Gastrocnemius medialis (tissue), 4 donors: ENCODE measurements at regions not wholly inside any gene's neighbourhood (a gene's known extent, or its start where the extent isn't known, plus 50 kb on each side); places are given as distances from the start of the nearest gene placed in this dataset.
"Not testable (repeated sequence)": the region's sequence is repeated elsewhere in the genome, so short reads cannot be mapped to it uniquely, and the experiment has no call there.

ENCODE experiments used
- ATAC-seq, 2 donors: fragments of 150-250 bp; one replicate each; pipeline ENCODE4 v1.9.1; 2016
- DNase-seq, 2 donors: peaks; one replicate each; pipeline ENCODE4 v3.0.0-alpha.2; 2019
- H3K27ac ChIP-seq, 4 donors: fragments of 200-600 bp; sonication (generic); 1 replicate in 1 of 4; 2 replicates in 3 of 4; pipeline ENCODE4 v1.5.1; 2016 to 2018; ENCODE audit warnings: mild to moderate bottlenecking in 2 of 4, moderate library complexity in 1 of 4
- H3K27me3 ChIP-seq, 3 donors: fragments of 200-600 bp; sonication (generic) in 2 of 3; 1 replicate in 1 of 3; 2 replicates in 2 of 3; pipeline versions ENCODE4 v1.5.1 to v1.6.0; 2016 to 2019; ENCODE audit warnings: mild to moderate bottlenecking in 1 of 3, moderate library complexity in 1 of 3
- H3K36me3 ChIP-seq, 2 donors: fragments of 200-600 bp; sonication (generic) in 1 of 2; one replicate each; pipeline ENCODE4 v1.5.1; 2017 to 2018
- H3K4me1 ChIP-seq, 2 donors: fragments of 200-600 bp; sonication (generic) in 1 of 2; one replicate each; pipeline ENCODE4 v1.5.1; 2016 to 2017; ENCODE audit warnings: mild to moderate bottlenecking in 2 of 2
- H3K4me3 ChIP-seq, 4 donors: fragments of 200-600 bp; sonication (generic) in 3 of 4; 1 replicate in 1 of 4; 2 replicates in 3 of 4; pipeline ENCODE4 v1.5.1; 2016 to 2019; ENCODE audit warnings: mild to moderate bottlenecking in 2 of 4
- H3K9me3 ChIP-seq, 3 donors: fragments of 200-600 bp; sonication (generic) in 2 of 3; 1 replicate in 1 of 3; 2 replicates in 2 of 3; pipeline ENCODE4 v1.5.1; 2016 to 2019
- POLR2A ChIP-seq, 2 donors: fragments of 450-650 bp; IDR thresholded peaks; one replicate each; pipeline ENCODE4 v1.6.1; 2017; ENCODE audit warnings: antibody characterized with exemption in 2 of 2, mild to moderate bottlenecking in 2 of 2, moderate library complexity in 2 of 2
- in situ Hi-C, 4 donors: fragments of 200-750 bp; cut with MboI; loops; one replicate each; pipeline versions ENCODE4 v1.15.0 to v1.8.0; 2017; ENCODE audit warnings: low sequenced_read_pairs in 4 of 4
- intact Hi-C: fragments of 100-400 bp; cut with DNase I; formaldehyde crosslinking; loops from one replicate; pipeline ENCODE4 v1.15.1; 2023; ENCODE audit warnings: low total_unique reads
- TF ChIP-seq, protein P1 (sequence below), 5 experiments: fragments of 450-650 bp in 3 of 5; fragments of 200-600 bp in 2 of 5; sonication (generic) in 2 of 5; IDR thresholded peaks in 4 of 5; conservative IDR thresholded peaks in 1 of 5; 1 replicate in 4 of 5; 2 replicates in 1 of 5; pipeline ENCODE4 v1.5.1; 2016 to 2019; ENCODE audit warnings: antibody characterized with exemption in 5 of 5, mild to moderate bottlenecking in 3 of 5, moderate library complexity in 3 of 5

DNA sequence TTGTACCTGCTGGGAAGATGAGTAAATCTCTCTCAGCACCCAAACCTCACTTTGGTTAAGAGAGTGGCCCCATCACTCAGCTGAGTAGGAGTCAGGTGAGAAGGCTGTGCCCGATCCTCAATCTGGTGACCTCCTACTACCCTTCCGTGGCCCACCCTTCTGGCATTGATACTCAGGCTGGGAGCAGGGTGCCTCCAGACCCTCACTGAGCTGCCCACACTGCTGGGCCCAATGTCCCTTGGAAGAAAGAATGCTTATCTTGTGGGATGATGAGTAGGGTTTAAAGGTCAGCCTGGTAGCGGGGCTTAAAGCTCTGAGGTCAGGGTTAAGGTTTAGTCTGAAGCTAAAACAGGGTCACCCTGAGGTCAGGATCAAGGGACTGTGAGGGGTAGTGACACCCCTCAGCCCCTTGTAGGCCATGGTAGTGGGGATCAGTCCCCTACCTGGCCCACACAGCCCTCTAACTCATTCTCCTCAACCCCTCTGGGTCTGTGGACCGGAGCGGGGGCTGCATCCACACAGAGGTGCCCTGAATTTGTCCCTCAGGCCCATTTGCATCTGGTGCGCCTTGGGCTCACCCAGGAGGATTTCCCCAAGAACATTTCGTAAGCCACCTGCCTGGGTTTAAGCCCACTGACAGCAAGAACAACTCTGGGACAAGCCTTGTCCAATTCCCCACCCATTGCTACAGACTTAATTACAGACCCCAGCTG is 123.8 kb downstream of the CYP26B1 start:
- H3K36me3 ChIP-seq = no peaks in the 10 kb centered on the region
- no peak for TF ChIP-seq POLR2A (IDR thresholded peaks at IDR 0.05)
- TF ChIP-seq, protein P1, sequence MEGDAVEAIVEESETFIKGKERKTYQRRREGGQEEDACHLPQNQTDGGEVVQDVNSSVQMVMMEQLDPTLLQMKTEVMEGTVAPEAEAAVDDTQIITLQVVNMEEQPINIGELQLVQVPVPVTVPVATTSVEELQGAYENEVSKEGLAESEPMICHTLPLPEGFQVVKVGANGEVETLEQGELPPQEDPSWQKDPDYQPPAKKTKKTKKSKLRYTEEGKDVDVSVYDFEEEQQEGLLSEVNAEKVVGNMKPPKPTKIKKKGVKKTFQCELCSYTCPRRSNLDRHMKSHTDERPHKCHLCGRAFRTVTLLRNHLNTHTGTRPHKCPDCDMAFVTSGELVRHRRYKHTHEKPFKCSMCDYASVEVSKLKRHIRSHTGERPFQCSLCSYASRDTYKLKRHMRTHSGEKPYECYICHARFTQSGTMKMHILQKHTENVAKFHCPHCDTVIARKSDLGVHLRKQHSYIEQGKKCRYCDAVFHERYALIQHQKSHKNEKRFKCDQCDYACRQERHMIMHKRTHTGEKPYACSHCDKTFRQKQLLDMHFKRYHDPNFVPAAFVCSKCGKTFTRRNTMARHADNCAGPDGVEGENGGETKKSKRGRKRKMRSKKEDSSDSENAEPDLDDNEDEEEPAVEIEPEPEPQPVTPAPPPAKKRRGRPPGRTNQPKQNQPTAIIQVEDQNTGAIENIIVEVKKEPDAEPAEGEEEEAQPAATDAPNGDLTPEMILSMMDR (IDR thresholded peaks at IDR 0.05 in 4 of 5, conservative IDR thresholded peaks at IDR 0.05 in 1 of 5) = no peak
- H3K9me3 ChIP-seq = no peaks in the 10 kb centered on the region
- no peaks in the 10 kb centered on the region for H3K4me1 ChIP-seq
- intact Hi-C loops = no loop called here
- no peak for DNase-seq
- no peak overlapping the region for H3K4me3 ChIP-seq
- in situ Hi-C loops = no loop called here
- H3K27ac ChIP-seq = no peak overlapping the region
- no peaks in the 10 kb centered on the region for H3K27me3 ChIP-seq
- ATAC-seq = no peak

DNA sequence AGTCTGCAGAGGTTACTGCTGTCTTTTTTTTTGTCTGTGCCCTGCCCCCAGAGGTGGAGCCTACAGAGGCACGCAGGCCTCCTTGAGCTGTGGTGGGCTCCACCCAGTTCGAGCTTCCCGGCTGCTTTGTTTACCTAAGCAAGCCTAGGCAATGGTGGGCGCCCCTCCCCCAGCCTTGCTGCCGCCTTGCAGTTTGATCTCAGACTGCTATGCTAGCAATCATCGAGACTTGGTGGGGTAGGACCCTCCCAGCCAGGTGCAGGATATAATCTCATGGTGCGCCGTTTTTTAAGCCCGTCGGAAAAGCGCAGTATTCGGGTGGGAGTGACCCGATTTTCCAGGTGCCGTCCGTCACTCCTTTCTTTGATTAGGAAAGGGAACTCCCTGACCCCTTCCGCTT is 126.3 kb downstream of the CYP26B1 start:
- DNase-seq, H3K27ac ChIP-seq, ATAC-seq, intact Hi-C loops, H3K36me3 ChIP-seq, H3K9me3 ChIP-seq, H3K27me3 ChIP-seq, H3K4me1 ChIP-seq, H3K4me3 ChIP-seq, in situ Hi-C loops: not testable (repeated sequence)

DNA sequence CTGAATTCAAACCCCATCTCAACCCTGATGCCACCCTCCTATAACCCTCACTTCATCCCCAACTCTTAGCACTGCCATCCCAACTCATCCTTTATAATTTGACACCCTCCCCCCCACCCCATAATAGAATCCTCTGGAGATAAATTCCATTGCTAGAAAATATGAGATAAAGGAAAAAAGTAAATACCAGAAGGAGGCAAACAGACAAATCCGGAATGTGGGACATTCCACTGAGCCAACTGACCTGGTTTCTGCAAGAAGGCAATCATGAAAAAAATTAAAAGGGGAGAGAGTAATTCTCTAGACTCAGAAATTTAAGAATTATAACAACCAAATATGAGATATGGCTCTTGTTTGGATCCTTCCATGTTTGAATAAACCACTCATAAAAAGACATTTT is 132.4 kb downstream of the CYP26B1 start:
- no peak for TF ChIP-seq POLR2A (IDR thresholded peaks at IDR 0.05)
- TF ChIP-seq, protein P1 (IDR thresholded peaks at IDR 0.05 in 4 of 5, conservative IDR thresholded peaks at IDR 0.05 in 1 of 5) = no peak
- H3K4me1 ChIP-seq = no peaks in the 10 kb centered on the region
- H3K4me3 ChIP-seq = no peak overlapping the region
- no peaks in the 10 kb centered on the region for H3K9me3 ChIP-seq
- ATAC-seq = no peak
- intact Hi-C loops (no loop called here), in situ Hi-C loops (no loop called here)
- no peak overlapping the region for H3K27ac ChIP-seq
- no peak for DNase-seq
- H3K36me3 ChIP-seq = no peaks in the 10 kb centered on the region
- H3K27me3 ChIP-seq = no peaks in the 10 kb centered on the region

DNA sequence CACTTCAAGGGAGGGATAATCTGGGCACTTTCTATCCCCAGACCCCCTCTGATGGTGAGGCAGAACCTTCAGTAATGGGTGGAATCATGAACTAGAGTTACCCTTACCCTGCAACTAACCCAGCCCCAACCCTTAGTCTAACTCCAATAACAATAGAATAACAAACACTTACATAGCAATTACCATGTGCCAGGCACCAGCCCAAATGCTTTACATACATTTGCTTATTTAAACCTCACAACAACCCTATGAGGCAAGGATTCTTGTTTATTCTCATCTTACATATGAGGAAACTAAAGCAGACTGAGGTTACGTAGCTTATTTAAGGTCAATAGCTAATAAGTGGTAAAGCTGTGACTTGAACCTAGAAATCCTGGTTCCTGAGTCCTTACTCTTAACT is 132.8 kb downstream of the CYP26B1 start:
- Histone ChIP-seq H3K4me3 (no peak overlapping the region), H3K27ac (no peak overlapping the region), H3K4me1 (no peaks in the 10 kb centered on the region), H3K27me3 (no peaks in the 10 kb centered on the region), H3K36me3 (no peaks in the 10 kb centered on the region), H3K9me3 (no peaks in the 10 kb centered on the region)
- in situ Hi-C loops = no loop called here
- DNase-seq = no peak
- ATAC-seq = no peak
- TF ChIP-seq, protein P1 (IDR thresholded peaks at IDR 0.05 in 4 of 5, conservative IDR thresholded peaks at IDR 0.05 in 1 of 5) = no peak
- TF ChIP-seq POLR2A (IDR thresholded peaks at IDR 0.05) = no peak
- intact Hi-C loops = no loop called here

DNA sequence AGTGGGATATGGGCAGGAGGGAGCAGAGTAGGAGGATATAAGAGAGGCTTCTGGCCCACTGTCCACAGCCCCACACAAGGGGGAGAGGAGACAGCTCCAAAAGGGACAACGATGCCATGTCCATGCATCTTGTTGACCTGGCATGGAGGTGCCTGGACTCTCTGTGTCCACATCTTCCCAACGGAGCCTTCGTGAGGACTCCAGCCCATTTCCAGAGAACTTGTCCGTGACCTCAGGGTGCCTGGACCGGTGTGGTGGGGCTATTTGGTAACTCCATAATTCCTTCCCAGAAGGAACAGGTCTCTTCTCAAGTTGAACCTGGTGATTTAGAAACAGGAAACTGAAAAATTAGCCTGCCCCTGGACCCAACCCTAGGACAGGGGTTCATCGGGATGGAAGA is 133.9 kb downstream of the CYP26B1 start:
- no peak for ATAC-seq
- DNase-seq = no peak
- Histone ChIP-seq H3K9me3 (no peaks in the 10 kb centered on the region), H3K27ac (no peak overlapping the region), H3K36me3 (no peaks in the 10 kb centered on the region), H3K27me3 (no peaks in the 10 kb centered on the region), H3K4me1 (no peaks in the 10 kb centered on the region), H3K4me3 (no peak overlapping the region)
- in situ Hi-C loops (no loop called here), intact Hi-C loops (no loop called here)
- no peak for TF ChIP-seq POLR2A (IDR thresholded peaks at IDR 0.05)
- TF ChIP-seq, protein P1 (IDR thresholded peaks at IDR 0.05 in 4 of 5, conservative IDR thresholded peaks at IDR 0.05 in 1 of 5) = no peak
